Activated CD8-positive, alpha-beta memory T cell treated with anti-CD3 and anti-CD28 coated beads, Interleukin-2, amount 50 U/mL, for 4 hours (primary cell): ENCODE measurements at regions not wholly inside any gene's neighbourhood (a gene's known extent, or its start where the extent isn't known, plus 50 kb on each side); places are given as distances from the start of the nearest gene placed in this dataset.

Experiments used
- DNase-seq: peaks from one replicate; pipeline ENCODE4 v3.0.0-alpha.2; 2020

GRCh38 chr2:111219285-111219684 is 98.6 kb downstream of the BCL2L11 start:
- DNase-seq = no peak

GRCh38 chr2:111219734-111220505 is 99.2 kb downstream of the BCL2L11 start:
- no peak for DNase-seq

GRCh38 chr2:111220962-111221361 is 100.2 kb downstream of the BCL2L11 start:
- no peak for DNase-seq

GRCh38 chr2:111221701-111222100 is 101.0 kb downstream of the BCL2L11 start:
- no peak for DNase-seq

GRCh38 chr2:111222204-111222866 is 101.6 kb downstream of the BCL2L11 start:
- no peak for DNase-seq

GRCh38 chr2:111225856-111226255 is 105.1 kb downstream of the BCL2L11 start:
- DNase-seq = no peak

GRCh38 chr2:111226876-111227700 is 106.4 kb downstream of the BCL2L11 start:
- DNase-seq = no peak

GRCh38 chr2:111227716-111228141 is 107.0 kb downstream of the BCL2L11 start:
- no peak for DNase-seq

GRCh38 chr2:111231532-111232252 is 111.0 kb downstream of the BCL2L11 start:
- no peak for DNase-seq

- DNase-seq = no peak
Observed at GRCh38 chr2:111235192-111236015, 114.7 kb downstream of the BCL2L11 start.

GRCh38 chr2:111236025-111236424 is 115.3 kb downstream of the BCL2L11 start:
- no peak for DNase-seq

- DNase-seq = no peak
Observed at GRCh38 chr2:111238296-111238695, 117.6 kb downstream of the BCL2L11 start.

- no peak for DNase-seq
Observed at GRCh38 chr2:111239107-111239506, 118.4 kb downstream of the BCL2L11 start.

GRCh38 chr2:111239581-111240249 is 119.0 kb downstream of the BCL2L11 start:
- no peak for DNase-seq

GRCh38 chr2:111243295-111243694 is 122.6 kb downstream of the BCL2L11 start:
- DNase-seq = no peak

- DNase-seq = no peak
Observed at GRCh38 chr2:111244864-111245263, 124.2 kb downstream of the BCL2L11 start.

- no peak for DNase-seq
Observed at GRCh38 chr2:111246620-111247061, 125.9 kb downstream of the BCL2L11 start.

GRCh38 chr2:111247491-111247890 is 126.8 kb downstream of the BCL2L11 start:
- no peak for DNase-seq

GRCh38 chr2:111249806-111250205 is 129.1 kb downstream of the BCL2L11 start:
- DNase-seq = no peak

- DNase-seq = no peak
Observed at GRCh38 chr2:111250448-111251030, 129.8 kb downstream of the BCL2L11 start.

- no peak for DNase-seq
Observed at GRCh38 chr2:111251711-111252110, 131.0 kb downstream of the BCL2L11 start.
